Epithelial cell of proximal tubule (primary cell): ENCODE measurements at regions not wholly inside any gene's neighbourhood (a gene's known extent, or its start where the extent isn't known, plus 50 kb on each side); places are given as distances from the start of the nearest gene placed in this dataset.
"Not testable (repeated sequence)": the region's sequence is repeated elsewhere in the genome, so short reads cannot be mapped to it uniquely, and the experiment has no call there.

ENCODE experiments used
- DNase-seq: peaks from one replicate; pipeline ENCODE4 v3.0.0-alpha.2; 2011; ENCODE audit warnings: low read depth
- H3K4me3 ChIP-seq: 2 replicates; pipeline ENCODE4 v1.5.1; 2011; ENCODE audit warnings: low read depth, mild to moderate bottlenecking, low read length
- CTCF ChIP-seq: conservative IDR thresholded peaks from 2 replicates; pipeline ENCODE4 v1.5.1; 2012; ENCODE audit warnings: low read depth, mild to moderate bottlenecking, low read length

- DNase-seq, result no peak
- no peak overlapping the region for H3K4me3 ChIP-seq
- no peak for TF ChIP-seq CTCF
Measured at GRCh38 chr12:131568336-131568735, 142.6 kb upstream of the SFSWAP start.

- no peak for TF ChIP-seq CTCF
- DNase-seq, result no peak
- no peak overlapping the region for H3K4me3 ChIP-seq
Measured at GRCh38 chr12:131570596-131570995, 140.3 kb upstream of the SFSWAP start.

GRCh38 chr12:131571827-131572226 lies 139.1 kb upstream of the SFSWAP start:
- DNase-seq, result no peak
- TF ChIP-seq CTCF, result no peak
- no peak overlapping the region for H3K4me3 ChIP-seq

GRCh38 chr12:131572626-131573025 lies 138.3 kb upstream of the SFSWAP start:
- no peak for DNase-seq
- H3K4me3 ChIP-seq, result no peak overlapping the region
- no peak for TF ChIP-seq CTCF

GRCh38 chr12:131573631-131574394 lies 137.1 kb upstream of the SFSWAP start:
- no peak for DNase-seq
- H3K4me3 ChIP-seq, result no peak overlapping the region
- no peak for TF ChIP-seq CTCF

GRCh38 chr12:131574395-131574771 lies 136.5 kb upstream of the SFSWAP start:
- no peak overlapping the region for H3K4me3 ChIP-seq
- DNase-seq, result no peak
- TF ChIP-seq CTCF, result no peak

GRCh38 chr12:131575371-131575770 lies 135.5 kb upstream of the SFSWAP start:
- DNase-seq, result no peak
- H3K4me3 ChIP-seq, result no peak overlapping the region
- no peak for TF ChIP-seq CTCF

- not testable (repeated sequence) for DNase-seq, H3K4me3 ChIP-seq
Measured at GRCh38 chr12:131576734-131577133, 134.2 kb upstream of the SFSWAP start.
